Activated naive CD4-positive, alpha-beta T cell treated with anti-CD3 and anti-CD28 coated beads, Interleukin-2, amount 50 U/mL, for 16 hours (primary cell): ENCODE measurements at regions not wholly inside any gene's neighbourhood (a gene's known extent, or its start where the extent isn't known, plus 50 kb on each side); places are given as distances from the start of the nearest gene placed in this dataset.

Experiments used
- DNase-seq: peaks from one replicate; pipeline ENCODE4 v3.0.0-alpha.2; 2020

GRCh38 chr7:36076074-36076473 is 77.0 kb upstream of the EEPD1 start:
- DNase-seq: no peak

- DNase-seq: no peak
Measured at GRCh38 chr7:36078816-36079360, 74.2 kb upstream of the EEPD1 start.

GRCh38 chr7:36079446-36080025 is 73.5 kb upstream of the EEPD1 start:
- no peak for DNase-seq

GRCh38 chr7:36080843-36081242 is 72.2 kb upstream of the EEPD1 start:
- DNase-seq: no peak

GRCh38 chr7:36082216-36082615 is 70.8 kb upstream of the EEPD1 start:
- no peak for DNase-seq

- no peak for DNase-seq
Measured at GRCh38 chr7:36082910-36083309, 70.1 kb upstream of the EEPD1 start.

GRCh38 chr7:36083626-36084380 is 69.3 kb upstream of the EEPD1 start:
- no peak for DNase-seq

GRCh38 chr7:36084485-36085091 is 68.5 kb upstream of the EEPD1 start:
- no peak for DNase-seq

- DNase-seq: no peak
Measured at GRCh38 chr7:36085096-36085495, 68.0 kb upstream of the EEPD1 start.

- no peak for DNase-seq
Measured at GRCh38 chr7:36086571-36086970, 66.5 kb upstream of the EEPD1 start.

GRCh38 chr7:36088553-36088952 is 64.5 kb upstream of the EEPD1 start:
- no peak for DNase-seq

- no peak for DNase-seq
Measured at GRCh38 chr7:36088966-36089365, 64.1 kb upstream of the EEPD1 start.

GRCh38 chr7:36090976-36091873 is 61.8 kb upstream of the EEPD1 start:
- DNase-seq: no peak

- no peak for DNase-seq
Measured at GRCh38 chr7:36091874-36092176, 61.2 kb upstream of the EEPD1 start.

- DNase-seq: no peak
Measured at GRCh38 chr7:36092221-36092771, 60.8 kb upstream of the EEPD1 start.

GRCh38 chr7:36096460-36097095 is 56.5 kb upstream of the EEPD1 start:
- DNase-seq: no peak

GRCh38 chr7:36098096-36098495 is 55.0 kb upstream of the EEPD1 start:
- no peak for DNase-seq

GRCh38 chr7:36100226-36100625 is 52.8 kb upstream of the EEPD1 start:
- no peak for DNase-seq

GRCh38 chr7:36100634-36101033 is 52.4 kb upstream of the EEPD1 start:
- no peak for DNase-seq
